GM12878 (cell line): ENCODE measurements at regions not wholly inside any gene's neighbourhood (a gene's known extent, or its start where the extent isn't known, plus 50 kb on each side); places are given as distances from the start of the nearest gene placed in this dataset.

Experiments
- ATAC-seq: fragments of 200-7000 bp; cut with Tn5 transposase; 3 replicates; pipeline ENCODE4 v1.9.1; 2020; ENCODE audit warnings: mild to moderate bottlenecking, moderate library complexity
- BruUV-seq: library from RNA; stranded (reverse); fragments of 400-500 nt; replicated peaks from 2 replicates; lab custom pipeline; 2021; lab: Mats Ljungman, UMichigan
- CTCF ChIA-PET: fragments of 300-600 bp; sonication (Branson Sonifier 250); formaldehyde crosslinking; extraction: SDS; loops from one replicate; lab custom pipeline; 2021; ENCODE audit warnings: inconsistent platforms; lab: Yijun Ruan, JAX
- POLR2A ChIA-PET: fragments of 350-600 bp; formaldehyde crosslinking; extraction: SDS; loops from one replicate; lab custom pipeline; 2021; ENCODE audit warnings: inconsistent platforms; lab: Charles Lee
- RAD21 ChIA-PET: fragments of 300-600 bp; sonication (Branson Sonifier 250); formaldehyde crosslinking; loops from one replicate; lab custom pipeline; 2023; ENCODE audit warnings: antibody characterized with exemption; ENCODE audit not compliant: unreplicated experiment; lab: Charles Lee
- SMC1A ChIA-PET: fragments of 300-600 bp; sonication (Branson Sonifier 250); formaldehyde crosslinking; loops from one replicate; lab custom pipeline; 2023; ENCODE audit not compliant: unreplicated experiment, uncharacterized antibody; lab: Charles Lee
- DNase-seq: peaks from one replicate; pipeline ENCODE4 v3.0.0-alpha.2; 2011; ENCODE audit warnings: low read depth, low spot score
- FAIRE-seq: peaks from 3 replicates; lab custom pipeline; 2011; peaks lifted over from hg19 to GRCh38; lab: Jason Lieb, UNC
- H2AFZ ChIP-seq: 2 replicates; pipeline ENCODE4 v1.6.0; 2011; ENCODE audit warnings: low read depth, low read length, control low read depth; ENCODE audit not compliant: control insufficient read depth
- H3K27ac ChIP-seq: 2 replicates; pipeline ENCODE4 v1.5.1; 2011; ENCODE audit warnings: control low read depth; ENCODE audit not compliant: control insufficient read depth, insufficient read depth
- H3K27me3 ChIP-seq, 2 experiments: replicated peaks in 1 of 2; 2 replicates each; pipeline versions ENCODE4 v1.6.0 to v1.6.1; 2011; ENCODE audit warnings: low read length in 1 of 2; ENCODE audit not compliant: control insufficient read depth in 2 of 2, insufficient read depth in 2 of 2
- H3K36me3 ChIP-seq, 2 experiments: 2 replicates each; pipeline ENCODE4 v1.5.1; 2011; ENCODE audit warnings: low read length in 1 of 2; ENCODE audit not compliant: control insufficient read depth in 2 of 2, insufficient read depth in 2 of 2
- H3K4me1 ChIP-seq: 2 replicates; pipeline ENCODE4 v1.6.1; 2011; ENCODE audit warnings: mild to moderate bottlenecking, low read length, moderate library complexity, mixed read lengths; ENCODE audit not compliant: control insufficient read depth, insufficient read depth
- H3K4me2 ChIP-seq: 2 replicates; pipeline ENCODE4 v1.6.0; 2011; ENCODE audit warnings: control low read depth; ENCODE audit not compliant: control insufficient read depth, insufficient read depth
- H3K4me3 ChIP-seq: fragments of 200-600 bp; sonication (generic); 2 replicates; pipeline ENCODE4 v1.5.1; 2016
- H3K79me2 ChIP-seq: 2 replicates; pipeline ENCODE4 v1.6.0; 2011; ENCODE audit warnings: low read length; ENCODE audit not compliant: control insufficient read depth, insufficient read depth
- H3K9ac ChIP-seq: 2 replicates; pipeline ENCODE4 v1.8.0; 2011; ENCODE audit warnings: low read length, control low read depth, mixed read lengths; ENCODE audit not compliant: control insufficient read depth, insufficient read depth
- H3K9me3 ChIP-seq: replicated peaks from 3 replicates; pipeline ENCODE4 v1.5.1; 2011; ENCODE audit warnings: mild to moderate bottlenecking, low read length; ENCODE audit not compliant: control insufficient read depth, insufficient read depth
- H4K20me1 ChIP-seq: 2 replicates; pipeline ENCODE4 v1.6.0; 2011; ENCODE audit not compliant: control insufficient read depth, insufficient read depth
- BACH1 ChIP-seq: fragments of 450-650 bp; IDR thresholded peaks from 2 replicates; pipeline ENCODE4 v1.6.1; 2017; ENCODE audit warnings: mild to moderate bottlenecking, borderline replicate concordance
- MYB ChIP-seq: fragments of 150-350 bp; IDR thresholded peaks from 2 replicates; pipeline ENCODE4 v1.6.1; 2014; ENCODE audit warnings: mild to moderate bottlenecking, low read depth, low read length, borderline replicate concordance
- NFYA ChIP-seq: IDR thresholded peaks from 2 replicates; pipeline ENCODE4 v1.6.1; 2011; ENCODE audit warnings: low read depth, mild to moderate bottlenecking, low read length, improper control_type of control experiment, borderline replicate concordance
- RCOR1 ChIP-seq: conservative IDR thresholded peaks from 2 replicates; pipeline ENCODE4 v1.6.1; 2012; ENCODE audit warnings: low read depth, low read length, improper control_type of control experiment
- SREBF1 ChIP-seq: IDR thresholded peaks from 2 replicates; pipeline ENCODE4 v1.6.1; 2012; ENCODE audit warnings: mild to moderate bottlenecking, low read length
- SUPT20H ChIP-seq: IDR thresholded peaks from 2 replicates; pipeline ENCODE4 v1.6.1; 2011; ENCODE audit warnings: low read depth, mild to moderate bottlenecking, low read length, moderate library complexity, borderline replicate concordance; ENCODE audit not compliant: control insufficient read depth
- USF2 ChIP-seq: IDR thresholded peaks from 2 replicates; pipeline ENCODE4 v1.6.1; 2011; ENCODE audit warnings: low read depth, low read length, improper control_type of control experiment, borderline replicate concordance
- in situ Hi-C: fragments of 300-500 bp; cut with MboI; formaldehyde crosslinking; loops from 9 replicates; pipeline ENCODE4 v1.14.3; 2018; ENCODE audit warnings: mixed read lengths
- intact Hi-C: fragments of 100-400 bp; cut with micrococcal nuclease; formaldehyde crosslinking; loops from one replicate; pipeline ENCODE4 v1.14.2; 2022; ENCODE audit not compliant: unreplicated experiment
- TF ChIP-seq, protein P1 (sequence below): fragments of 450-650 bp; IDR thresholded peaks from 2 replicates; pipeline ENCODE4 v1.6.1; 2017; ENCODE audit warnings: mild to moderate bottlenecking

DNA sequence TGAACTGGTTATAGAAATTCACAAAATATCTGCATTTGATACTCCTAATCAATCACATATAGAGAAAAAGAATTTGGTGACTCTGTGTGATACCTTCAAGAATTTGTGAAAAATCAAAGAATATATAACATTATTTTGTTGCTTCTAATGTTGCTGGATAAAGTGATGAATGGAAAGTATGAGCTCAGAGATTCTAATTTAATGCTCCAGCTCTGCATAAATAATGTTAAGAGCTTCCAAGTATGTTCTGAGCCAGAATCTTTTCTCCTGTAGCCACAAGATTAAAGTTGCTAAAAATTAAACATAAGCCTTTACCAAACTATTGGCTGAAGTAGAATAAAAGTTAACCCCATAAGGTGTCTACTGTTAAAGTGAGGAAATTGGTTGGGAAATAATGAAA is 294.7 kb upstream of the CT83 start:
- no peak for TF ChIP-seq MYB
- TF ChIP-seq BACH1, result no peak
- TF ChIP-seq, protein P1, sequence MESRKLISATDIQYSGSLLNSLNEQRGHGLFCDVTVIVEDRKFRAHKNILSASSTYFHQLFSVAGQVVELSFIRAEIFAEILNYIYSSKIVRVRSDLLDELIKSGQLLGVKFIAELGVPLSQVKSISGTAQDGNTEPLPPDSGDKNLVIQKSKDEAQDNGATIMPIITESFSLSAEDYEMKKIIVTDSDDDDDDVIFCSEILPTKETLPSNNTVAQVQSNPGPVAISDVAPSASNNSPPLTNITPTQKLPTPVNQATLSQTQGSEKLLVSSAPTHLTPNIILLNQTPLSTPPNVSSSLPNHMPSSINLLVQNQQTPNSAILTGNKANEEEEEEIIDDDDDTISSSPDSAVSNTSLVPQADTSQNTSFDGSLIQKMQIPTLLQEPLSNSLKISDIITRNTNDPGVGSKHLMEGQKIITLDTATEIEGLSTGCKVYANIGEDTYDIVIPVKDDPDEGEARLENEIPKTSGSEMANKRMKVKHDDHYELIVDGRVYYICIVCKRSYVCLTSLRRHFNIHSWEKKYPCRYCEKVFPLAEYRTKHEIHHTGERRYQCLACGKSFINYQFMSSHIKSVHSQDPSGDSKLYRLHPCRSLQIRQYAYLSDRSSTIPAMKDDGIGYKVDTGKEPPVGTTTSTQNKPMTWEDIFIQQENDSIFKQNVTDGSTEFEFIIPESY, result no peak
- no peak for TF ChIP-seq NFYA
- no peak for TF ChIP-seq RCOR1
- no peak for TF ChIP-seq USF2
- no peak for TF ChIP-seq SUPT20H
- no peak for TF ChIP-seq SREBF1
- ChIA-PET SMC1A (no interaction called here), POLR2A (no interaction called here), CTCF (no interaction called here), RAD21 (no interaction called here)
- ATAC-seq (no peak), FAIRE-seq (no peak), DNase-seq (no peak)
- Histone ChIP-seq H3K27me3 (no peaks in the 10 kb centered on the region), H3K36me3 (no peaks in the 10 kb centered on the region), H3K4me1 (no peaks in the 10 kb centered on the region), H4K20me1 (no peaks in the 10 kb centered on the region), H2AFZ (no peak overlapping the region), H3K9ac (no peak overlapping the region), H3K4me3 (no peak overlapping the region), H3K4me2 (no peak overlapping the region), H3K9me3 (no peaks in the 10 kb centered on the region), H3K27ac (no peak overlapping the region), H3K79me2 (no peaks in the 10 kb centered on the region)
- in situ Hi-C loops (no loop called here), intact Hi-C loops (no loop called here)
- BruUV-seq, result no TSS peak
